H1 (cell line): ENCODE measurements at regions not wholly inside any gene's neighbourhood (a gene's known extent, or its start where the extent isn't known, plus 50 kb on each side); places are given as distances from the start of the nearest gene placed in this dataset.

ENCODE experiments used
- CTCF ChIA-PET: fragments of 300-600 bp; sonication (Branson Sonifier 250); formaldehyde crosslinking; loops from one replicate; lab custom pipeline; 2021; ENCODE audit not compliant: partially characterized antibody; lab: Charles Lee
- POLR2A ChIA-PET: fragments of 300-600 bp; sonication (Branson Sonifier 250); formaldehyde crosslinking; loops from one replicate; lab custom pipeline; 2021; ENCODE audit warnings: inconsistent platforms; ENCODE audit not compliant: partially characterized antibody; lab: Charles Lee
- DNase-seq, 2 experiments: peaks; one replicate each; pipeline versions ENCODE4 v3.0.0 to v3.0.0-alpha.2; 2010 to 2022; ENCODE audit warnings: low spot score in 2 of 2, low read depth in 1 of 2, mixed read lengths in 1 of 2
- FAIRE-seq: peaks from 2 replicates; lab custom pipeline; 2011; peaks lifted over from hg19 to GRCh38; lab: Jason Lieb, UNC
- H2AFZ ChIP-seq: 2 replicates; pipeline ENCODE4 v1.8.1; 2012; ENCODE audit warnings: low read length, inconsistent platforms
- H2AK5ac ChIP-seq: 2 replicates; pipeline ENCODE4 v1.6.1; 2013; ENCODE audit warnings: low read depth, low read length
- H2BK120ac ChIP-seq: replicated peaks from 2 replicates; pipeline ENCODE3; 2013; ENCODE audit warnings: low read depth, low read length, inconsistent platforms
- H2BK12ac ChIP-seq: 2 replicates; pipeline ENCODE4 v1.6.1; 2013; ENCODE audit warnings: low read depth, low read length
- H2BK15ac ChIP-seq: 2 replicates; pipeline ENCODE4 v1.6.1; 2013; ENCODE audit warnings: low read length
- H2BK20ac ChIP-seq: 2 replicates; pipeline ENCODE4 v1.6.1; 2013; ENCODE audit warnings: low read length
- H2BK5ac ChIP-seq: 2 replicates; pipeline ENCODE4 v1.6.1; 2013; ENCODE audit warnings: low read depth, low read length
- H3K14ac ChIP-seq: 2 replicates; pipeline ENCODE4 v1.6.1; 2013; ENCODE audit warnings: inconsistent platforms; ENCODE audit not compliant: insufficient read length
- H3K18ac ChIP-seq: 2 replicates; pipeline ENCODE4 v1.6.1; 2013; ENCODE audit warnings: low read length; ENCODE audit errors: extremely low read depth
- H3K23ac ChIP-seq: 2 replicates; pipeline ENCODE4 v1.6.1; 2013; ENCODE audit warnings: inconsistent platforms; ENCODE audit not compliant: insufficient read length
- H3K23me2 ChIP-seq: 2 replicates; pipeline ENCODE4 v1.6.1; 2013; ENCODE audit warnings: low read depth, low read length
- H3K27ac ChIP-seq: 2 replicates; pipeline ENCODE4 v1.6.1; 2011; ENCODE audit warnings: low read depth, low read length, inconsistent platforms
- H3K27me3 ChIP-seq, 4 experiments: replicated peaks in 1 of 4; 1 replicate in 1 of 4; 2 replicates in 3 of 4; pipeline versions ENCODE4 v1.6.1 to v1.8.1; 2011 to 2013; ENCODE audit warnings: low read length in 3 of 4, mild to moderate bottlenecking in 3 of 4, inconsistent platforms in 2 of 4, mixed read lengths in 2 of 4, moderate library complexity in 1 of 4; ENCODE audit not compliant: control insufficient read depth in 3 of 4, insufficient read depth in 3 of 4; ENCODE audit errors: extremely low read depth in 1 of 4
- H3K36me3 ChIP-seq, 4 experiments: 2 replicates each; pipeline versions ENCODE4 v1.6.1 to v1.8.1; 2011 to 2013; ENCODE audit warnings: mild to moderate bottlenecking in 4 of 4, low read length in 3 of 4, moderate library complexity in 2 of 4, control low read depth in 1 of 4, inconsistent platforms in 1 of 4; ENCODE audit not compliant: insufficient read depth in 4 of 4, control insufficient read depth in 2 of 4
- H3K4ac ChIP-seq: replicated peaks from 2 replicates; pipeline ENCODE3; 2013; ENCODE audit warnings: low read length, low read depth, mixed read lengths, inconsistent platforms; ENCODE audit not compliant: insufficient read length
- H3K4me1 ChIP-seq, 4 experiments: replicated peaks in 1 of 4; 1 replicate in 1 of 4; 2 replicates in 3 of 4; pipeline versions ENCODE4 v1.6.1 to v1.8.1; 2011 to 2013; ENCODE audit warnings: low read length in 3 of 4, inconsistent platforms in 2 of 4, mixed read lengths in 1 of 4; ENCODE audit not compliant: insufficient read depth in 4 of 4, control insufficient read depth in 3 of 4
- H3K4me2 ChIP-seq, 2 experiments: 2 replicates each; pipeline versions ENCODE4 v1.6.1 to v1.8.1; 2011 to 2013; ENCODE audit warnings: low read depth in 2 of 2, low read length in 2 of 2, control low read depth in 1 of 2, inconsistent platforms in 1 of 2, mild to moderate bottlenecking in 1 of 2; ENCODE audit not compliant: insufficient read depth in 1 of 2
- H3K4me3 ChIP-seq, 4 experiments: fragments of 200-600, 300-600 bp in 1 of 4; sonication (generic), shearing (Covaris generic), sonication (Bioruptor Twin) in 1 of 4; 2 replicates each; pipeline versions ENCODE4 v1.5.1 to v1.8.1; 2011 to 2016; ENCODE audit warnings: low read length in 4 of 4, low read depth in 3 of 4, control low read depth in 2 of 4, inconsistent platforms in 2 of 4, mild to moderate bottlenecking in 2 of 4, mixed read lengths in 1 of 4, moderate library complexity in 1 of 4; ENCODE audit not compliant: insufficient read depth in 2 of 4; ENCODE audit errors: extremely low read depth in 1 of 4
- H3K56ac ChIP-seq: replicated peaks from 2 replicates; pipeline ENCODE3; 2013; ENCODE audit warnings: low read depth, mild to moderate bottlenecking, mixed read lengths, low read length, inconsistent platforms; ENCODE audit not compliant: insufficient read length
- H3K79me1 ChIP-seq: 2 replicates; pipeline ENCODE4 v1.6.1; 2013; ENCODE audit warnings: low read depth, low read length, control low read depth
- H3K79me2 ChIP-seq, 2 experiments: 2 replicates each; pipeline versions ENCODE4 v1.6.1 to v1.8.1; 2012 to 2013; ENCODE audit warnings: low read length in 2 of 2, mild to moderate bottlenecking in 2 of 2, inconsistent platforms in 1 of 2; ENCODE audit not compliant: insufficient read depth in 2 of 2, control insufficient read depth in 1 of 2
- H3K9ac ChIP-seq, 4 experiments: replicated peaks in 1 of 4; 1 replicate in 1 of 4; 2 replicates in 3 of 4; pipeline versions ENCODE4 v1.6.1 to v1.8.1; 2011 to 2013; ENCODE audit warnings: low read depth in 3 of 4, low read length in 3 of 4, control low read depth in 2 of 4, mild to moderate bottlenecking in 2 of 4, moderate library complexity in 2 of 4, inconsistent platforms in 1 of 4; ENCODE audit errors: extremely low read depth in 1 of 4
- H3K9me3 ChIP-seq, 2 experiments: 2 replicates each; pipeline versions ENCODE4 v1.6.1 to v1.8.1; 2012 to 2013; ENCODE audit warnings: mild to moderate bottlenecking in 2 of 2, moderate library complexity in 2 of 2, control low read depth in 1 of 2, inconsistent platforms in 1 of 2, low read depth in 1 of 2, low read length in 1 of 2, mixed read lengths in 1 of 2; ENCODE audit not compliant: insufficient read depth in 2 of 2
- H4K20me1 ChIP-seq, 2 experiments: replicated peaks in 1 of 2; 2 replicates each; pipeline versions ENCODE3 to v1.8.1; 2011 to 2013; ENCODE audit warnings: inconsistent platforms in 2 of 2, low read length in 2 of 2, mild to moderate bottlenecking in 1 of 2; ENCODE audit not compliant: insufficient read depth in 2 of 2, control insufficient read depth in 1 of 2
- H4K5ac ChIP-seq: 2 replicates; pipeline ENCODE4 v1.6.1; 2013; ENCODE audit warnings: low read length, low read depth, mixed read lengths, inconsistent platforms; ENCODE audit not compliant: insufficient read length
- H4K8ac ChIP-seq: 2 replicates; pipeline ENCODE4 v1.8.0; 2013; ENCODE audit warnings: mild to moderate bottlenecking, moderate library complexity, low read length, inconsistent platforms; ENCODE audit not compliant: insufficient read depth; ENCODE audit errors: extremely low read depth
- H4K91ac ChIP-seq: replicated peaks from 2 replicates; pipeline ENCODE3; 2013; ENCODE audit warnings: low read length, mixed read lengths, inconsistent platforms; ENCODE audit not compliant: insufficient read length
- CBX5 ChIP-seq: fragments of 300-800, 300-1000 bp; sonication (generic); IDR thresholded peaks from 2 replicates; pipeline ENCODE4 v1.7.1; 2016; ENCODE audit warnings: antibody characterized with exemption, low read length, low read depth
- RAD21 ChIP-seq, 2 experiments: IDR thresholded peaks in 1 of 2; conservative IDR thresholded peaks in 1 of 2; 2 replicates each; pipeline ENCODE4 v1.6.1; 2011; ENCODE audit warnings: low read depth in 2 of 2, low read length in 2 of 2, improper control_type of control experiment in 1 of 2, inconsistent platforms in 1 of 2, mild to moderate bottlenecking in 1 of 2, moderate library complexity in 1 of 2
- SAP30 ChIP-seq: fragments of 300-600 bp; sonication (generic); IDR thresholded peaks from 2 replicates; pipeline ENCODE4 v1.7.1; 2012; ENCODE audit warnings: low read length, moderate library complexity, mild to moderate bottlenecking, inconsistent platforms; ENCODE audit not compliant: insufficient read depth, insufficient replicate concordance
- SIN3A ChIP-seq, 2 experiments: IDR thresholded peaks in 1 of 2; conservative IDR thresholded peaks in 1 of 2; 2 replicates each; pipeline ENCODE4 v1.6.1; 2011 to 2012; ENCODE audit warnings: low read length in 2 of 2, improper control_type of control experiment in 1 of 2, low read depth in 1 of 2, mild to moderate bottlenecking in 1 of 2
- WGBS, 2 experiments: shearing (Covaris generic) in 1 of 2; methylation state at CpG; one replicate each; pipeline versions ENCODE4 v1.1.6 to v1.1.7; 2013 to 2015; ENCODE audit warnings: low lambda C conversion rate in 2 of 2, mixed read lengths in 2 of 2, inconsistent platforms in 1 of 2, low coverage in 1 of 2, missing lambda C conversion rate in 1 of 2; ENCODE audit not compliant: insufficient replicate concordance in 2 of 2, insufficient coverage in 1 of 2, insufficient read length in 1 of 2; ENCODE audit errors: extremely low coverage in 1 of 2, missing lambda C conversion rate in 1 of 2; 5-methylcytosine and 5-hydroxymethylcytosine counted together
- TF ChIP-seq, protein P1 (sequence below), 3 experiments: IDR thresholded peaks; 1 replicate in 2 of 3; 2 replicates in 1 of 3; pipeline versions ENCODE4 v1.5.1 to v1.6.1; 2011; ENCODE audit warnings: low read length in 3 of 3, mild to moderate bottlenecking in 3 of 3, inconsistent platforms in 2 of 3, low read depth in 1 of 3, moderate library complexity in 1 of 3; ENCODE audit not compliant: insufficient read depth in 1 of 3; ENCODE audit errors: control extremely low read depth in 1 of 3
- TF ChIP-seq, protein P2 (sequence below): IDR thresholded peaks from 2 replicates; pipeline ENCODE4 v1.6.1; 2011; ENCODE audit warnings: low read length, improper control_type of control experiment

DNA sequence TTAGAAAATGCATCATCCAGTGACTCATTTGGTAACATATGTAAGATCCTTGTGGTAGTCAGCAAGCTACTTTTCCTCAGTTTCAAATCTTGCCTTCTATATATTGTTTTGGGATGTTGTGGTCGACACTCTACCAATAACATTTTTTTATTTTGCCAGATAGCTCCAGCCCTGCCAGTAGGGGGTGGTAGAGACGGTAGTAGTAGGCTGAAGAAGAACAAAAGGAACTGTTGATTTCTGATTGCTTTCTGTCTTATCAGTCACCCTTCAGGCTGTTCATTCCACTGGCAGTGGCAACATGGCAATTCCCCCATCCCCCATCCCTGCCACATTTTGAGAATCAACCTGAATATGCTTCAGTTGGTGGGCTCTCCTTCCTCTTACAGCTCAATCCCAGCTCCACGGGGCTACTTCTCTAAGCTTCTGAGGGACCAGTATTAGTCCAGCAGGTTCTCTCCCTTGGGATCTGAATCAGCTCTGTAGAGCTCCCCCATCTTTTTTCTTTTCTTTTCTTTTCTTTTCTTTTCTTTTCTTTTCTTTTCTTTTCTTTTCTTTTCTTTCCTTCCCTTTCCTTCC lies 171.5 kb upstream of the VEGFC start:
- no peaks in the 10 kb centered on the region for H3K9me3 ChIP-seq
- H2BK5ac ChIP-seq, result no peak overlapping the region
- H3K23me2 ChIP-seq, result no peaks in the 10 kb centered on the region
- no peaks in the 10 kb centered on the region for H3K36me3 ChIP-seq
- H2BK15ac ChIP-seq, result no peak overlapping the region
- ChIA-PET CTCF (interaction anchor here (0.6 to 1.8 kb wide), 12 partner anchors 8 to 433 kb away, joined by 3 to 15 read pairs (median 4); no protein-coding TSS in a partner anchor), POLR2A (no interaction called here)
- H2AFZ ChIP-seq, result peak overlapping the region; percentile 98; the same call in 1 of the 2 replicates
- H3K14ac ChIP-seq, result no peak overlapping the region
- H2BK120ac ChIP-seq, result no peak overlapping the region
- H3K79me1 ChIP-seq, result no peaks in the 10 kb centered on the region
- no peaks in the 10 kb centered on the region for H3K27me3 ChIP-seq
- no peak overlapping the region for H3K18ac ChIP-seq
- no peak overlapping the region for H3K27ac ChIP-seq
- H4K5ac ChIP-seq, result no peak overlapping the region
- H3K9ac ChIP-seq, result no peak overlapping the region
- no peak overlapping the region for H2BK12ac ChIP-seq
- H3K79me2 ChIP-seq, result no peaks in the 10 kb centered on the region
- H3K4ac ChIP-seq, result no peak overlapping the region
- H3K56ac ChIP-seq, result no peak overlapping the region
- no peak overlapping the region for H2BK20ac ChIP-seq
- no peak overlapping the region for H4K8ac ChIP-seq
- no peaks in the 10 kb centered on the region for H4K20me1 ChIP-seq
- 86% methylated on average over 3 of the region's 3 CpGs; no CpG with 5 or more reads in 1 of the 2 experiments for WGBS, 2 experiments
- peak in 1 of 2 experiments; percentile 63 for DNase-seq
- H3K4me1 ChIP-seq, result no peaks in the 10 kb centered on the region
- H3K4me3 ChIP-seq, result no peak overlapping the region
- H3K23ac ChIP-seq, result no peak overlapping the region
- H2AK5ac ChIP-seq, result no peak overlapping the region
- peak; percentile 44 to 57 for TF ChIP-seq RAD21 (IDR thresholded peaks at IDR 0.05 in 1 of 2, conservative IDR thresholded peaks at IDR 0.05 in 1 of 2; ENCODE audit: low read depth in 2 of 2, low read length in 2 of 2)
- TF ChIP-seq, protein P1, sequence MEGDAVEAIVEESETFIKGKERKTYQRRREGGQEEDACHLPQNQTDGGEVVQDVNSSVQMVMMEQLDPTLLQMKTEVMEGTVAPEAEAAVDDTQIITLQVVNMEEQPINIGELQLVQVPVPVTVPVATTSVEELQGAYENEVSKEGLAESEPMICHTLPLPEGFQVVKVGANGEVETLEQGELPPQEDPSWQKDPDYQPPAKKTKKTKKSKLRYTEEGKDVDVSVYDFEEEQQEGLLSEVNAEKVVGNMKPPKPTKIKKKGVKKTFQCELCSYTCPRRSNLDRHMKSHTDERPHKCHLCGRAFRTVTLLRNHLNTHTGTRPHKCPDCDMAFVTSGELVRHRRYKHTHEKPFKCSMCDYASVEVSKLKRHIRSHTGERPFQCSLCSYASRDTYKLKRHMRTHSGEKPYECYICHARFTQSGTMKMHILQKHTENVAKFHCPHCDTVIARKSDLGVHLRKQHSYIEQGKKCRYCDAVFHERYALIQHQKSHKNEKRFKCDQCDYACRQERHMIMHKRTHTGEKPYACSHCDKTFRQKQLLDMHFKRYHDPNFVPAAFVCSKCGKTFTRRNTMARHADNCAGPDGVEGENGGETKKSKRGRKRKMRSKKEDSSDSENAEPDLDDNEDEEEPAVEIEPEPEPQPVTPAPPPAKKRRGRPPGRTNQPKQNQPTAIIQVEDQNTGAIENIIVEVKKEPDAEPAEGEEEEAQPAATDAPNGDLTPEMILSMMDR (IDR thresholded peaks at IDR 0.05; ENCODE audit: control extremely low read depth in 1 of 3, insufficient read depth in 1 of 3, low read depth in 1 of 3, low read length in 3 of 3), result peak in 2 of 3 experiments; percentile 40 to 62; a peak in 3 of 4 replicates
- TF ChIP-seq, protein P2, sequence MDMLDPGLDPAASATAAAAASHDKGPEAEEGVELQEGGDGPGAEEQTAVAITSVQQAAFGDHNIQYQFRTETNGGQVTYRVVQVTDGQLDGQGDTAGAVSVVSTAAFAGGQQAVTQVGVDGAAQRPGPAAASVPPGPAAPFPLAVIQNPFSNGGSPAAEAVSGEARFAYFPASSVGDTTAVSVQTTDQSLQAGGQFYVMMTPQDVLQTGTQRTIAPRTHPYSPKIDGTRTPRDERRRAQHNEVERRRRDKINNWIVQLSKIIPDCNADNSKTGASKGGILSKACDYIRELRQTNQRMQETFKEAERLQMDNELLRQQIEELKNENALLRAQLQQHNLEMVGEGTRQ, result no peak
- TF ChIP-seq CBX5, result no peak
- no peak for TF ChIP-seq SAP30
- no peak for TF ChIP-seq SIN3A (conservative IDR thresholded peaks at IDR 0.05 in 1 of 2, IDR thresholded peaks at IDR 0.05 in 1 of 2; ENCODE audit: low read depth in 1 of 2, low read length in 2 of 2)
- peak; percentile 36 for FAIRE-seq
- H3K4me2 ChIP-seq, result no peak overlapping the region
- H4K91ac ChIP-seq, result no peak overlapping the region
